GM19025 (cell line): ENCODE measurements at regions not wholly inside any gene's neighbourhood (a gene's known extent, or its start where the extent isn't known, plus 50 kb on each side); places are given as distances from the start of the nearest gene placed in this dataset.

Experiments
- ATAC-seq: cut with Tn5 transposase; IDR thresholded peaks from one replicate; pipeline ENCODE4 v1.9.1; 2021; ENCODE audit warnings: mild to moderate bottlenecking, low read depth, moderate library complexity; ENCODE audit not compliant: unreplicated experiment

DNA sequence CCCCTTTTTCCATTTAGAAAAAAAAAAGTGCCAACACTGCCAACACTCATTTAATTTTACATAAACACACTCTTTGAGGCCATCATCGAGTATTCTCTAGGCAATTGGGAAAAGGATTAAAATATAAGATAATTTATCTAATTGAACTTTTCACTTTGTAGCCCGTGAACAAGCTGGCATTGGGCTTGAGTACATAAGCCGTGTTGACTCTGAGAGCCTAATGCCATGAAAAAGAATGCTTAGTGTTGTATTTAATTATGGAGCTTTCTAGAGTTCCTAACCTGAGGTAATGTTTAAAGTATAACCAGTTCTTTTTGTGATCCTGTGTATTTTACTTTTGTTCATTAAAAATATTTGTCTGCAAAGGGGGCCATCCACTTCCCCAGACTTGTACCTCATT lies 193.8 kb downstream of the LYPLAL1 start:
- ATAC-seq, result no peak

- no peak for ATAC-seq
These were observed 191.8 kb downstream of the LYPLAL1 start for GRCh38 chr1:219365451-219365850.

DNA sequence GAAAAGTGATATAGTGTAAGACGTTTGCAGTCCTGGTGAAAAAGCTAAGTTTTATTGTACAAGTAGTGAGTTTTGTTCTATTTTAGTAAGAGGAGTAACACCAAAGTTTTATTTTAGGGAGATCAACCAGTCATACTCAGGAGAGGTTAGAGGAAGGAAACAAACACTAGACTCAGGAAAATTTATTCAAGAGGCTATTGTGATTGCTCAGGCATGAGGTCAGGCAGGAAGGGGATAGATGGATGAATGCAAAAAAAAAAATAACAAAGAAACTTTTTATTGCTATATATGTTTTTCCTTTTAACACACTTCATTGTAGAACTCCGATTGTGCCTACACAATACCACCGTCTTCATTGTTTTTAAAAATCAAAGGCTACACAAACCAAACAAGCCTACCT lies 189.0 kb downstream of the LYPLAL1 start:
- ATAC-seq, result no peak

GRCh38 chr1:219359126-219359525 lies 185.4 kb downstream of the LYPLAL1 start:
- no peak for ATAC-seq

DNA sequence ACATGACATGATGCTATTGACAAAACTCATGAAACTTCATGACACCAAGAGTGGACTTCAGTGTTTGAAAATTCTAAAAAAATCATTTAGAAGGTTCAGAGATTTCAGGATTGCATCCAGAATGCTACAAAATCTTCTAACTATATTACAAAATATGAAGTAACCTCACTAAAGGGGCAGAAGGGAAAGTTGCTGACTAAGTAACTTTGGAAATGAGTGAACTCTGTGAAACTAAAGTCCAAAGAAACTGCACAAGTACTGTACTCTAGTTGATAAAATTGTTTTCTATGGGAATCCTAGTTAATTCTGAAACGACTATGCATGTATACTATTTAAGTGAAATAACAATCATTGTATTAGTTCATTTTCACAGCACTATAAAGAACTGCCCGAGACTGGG lies 184.4 kb downstream of the LYPLAL1 start:
- ATAC-seq, result no peak

DNA sequence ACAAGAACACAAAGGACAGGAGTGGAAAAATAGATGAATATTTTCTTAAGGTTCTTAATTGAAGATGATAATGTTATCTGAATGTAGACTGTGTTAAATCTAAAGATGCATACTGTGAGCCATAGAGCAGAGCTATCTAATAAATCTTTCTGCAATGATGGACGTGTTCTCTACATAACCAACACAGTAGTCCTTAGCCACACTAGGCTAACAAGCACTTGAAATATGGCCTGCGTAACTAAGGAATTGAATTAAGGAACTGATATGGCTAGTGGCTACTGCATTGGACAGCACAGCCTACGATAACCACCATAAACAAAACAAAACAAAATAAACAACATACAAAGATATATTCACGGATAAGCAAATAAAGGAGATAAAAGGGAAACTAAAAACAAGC lies 181.3 kb downstream of the LYPLAL1 start:
- ATAC-seq, result no peak

GRCh38 chr1:219352961-219353651 lies 179.4 kb downstream of the LYPLAL1 start:
- no peak for ATAC-seq

DNA sequence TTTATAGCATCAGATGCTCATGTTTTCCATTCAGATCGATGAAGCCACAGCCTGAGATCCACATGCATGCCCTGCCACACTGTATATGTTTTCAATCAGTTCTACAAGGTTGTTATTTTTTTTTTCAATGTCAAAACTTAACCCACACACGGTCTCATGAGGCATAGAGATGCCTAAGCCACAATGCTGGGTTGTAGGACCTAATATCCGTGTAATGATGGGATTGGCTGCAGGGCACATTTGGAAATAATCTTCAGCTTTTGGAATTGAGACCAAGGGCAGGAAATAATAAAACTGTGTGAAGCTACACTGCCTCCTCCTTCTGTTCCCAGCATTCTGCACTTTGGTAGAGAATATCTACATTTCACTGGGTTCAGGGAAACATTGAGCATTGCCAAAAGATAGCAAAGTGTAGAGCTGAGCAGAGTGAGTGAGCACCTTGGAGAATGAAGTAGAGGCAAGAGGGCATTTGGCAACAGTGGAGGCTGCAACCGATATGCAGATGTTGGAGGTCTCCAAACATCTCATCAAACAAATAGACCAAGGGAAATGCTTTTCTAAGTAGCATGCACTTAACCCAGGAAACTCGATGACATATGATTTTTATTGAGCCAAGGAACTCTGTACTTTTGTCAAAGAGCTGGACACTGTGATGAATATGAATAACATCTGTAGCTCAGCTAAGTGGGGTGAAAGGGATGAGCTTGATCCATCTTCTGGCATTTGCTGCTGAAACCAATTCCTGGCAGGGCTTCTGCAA lies 176.7 kb downstream of the LYPLAL1 start:
- no peak for ATAC-seq

GRCh38 chr1:219347921-219348391 lies 174.3 kb downstream of the LYPLAL1 start:
- no peak for ATAC-seq

DNA sequence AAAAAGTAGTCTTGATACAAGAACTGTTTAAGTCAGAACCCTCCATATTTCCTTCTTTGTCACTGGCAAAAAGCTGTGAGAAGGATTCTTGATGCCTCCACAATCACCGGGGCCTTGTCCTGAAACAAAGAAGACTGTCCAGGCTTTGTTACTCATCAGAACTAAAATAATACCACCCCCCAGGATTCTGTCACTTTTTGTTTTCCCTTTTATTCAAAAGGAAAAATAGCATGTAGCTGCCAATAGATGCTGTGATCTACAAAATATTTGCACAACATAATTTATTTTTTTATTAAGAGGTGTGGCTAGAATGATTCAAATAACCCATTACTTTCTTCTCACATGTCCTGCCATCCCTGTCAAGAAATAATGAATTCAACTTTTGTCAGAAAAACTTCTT lies 173.7 kb downstream of the LYPLAL1 start:
- no peak for ATAC-seq

DNA sequence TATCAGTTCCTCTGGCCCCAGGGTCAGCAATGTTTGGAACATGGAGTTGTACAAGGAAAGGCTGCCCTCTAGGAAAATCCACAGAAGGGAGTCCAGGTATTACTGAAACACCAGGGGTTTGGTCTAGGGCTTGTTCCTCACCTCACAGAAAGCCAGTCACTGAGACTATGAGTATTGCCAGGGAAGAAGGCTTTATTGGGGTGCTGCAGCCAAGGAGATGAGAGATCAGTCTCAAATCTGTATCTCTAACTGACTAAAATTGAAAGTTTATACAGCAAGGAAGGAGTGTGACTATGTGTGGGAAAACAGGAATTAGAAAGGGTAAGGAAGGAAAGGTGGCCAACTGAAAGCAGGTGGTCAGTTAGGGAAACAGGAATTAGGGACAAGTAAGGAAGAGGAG lies 172.3 kb downstream of the LYPLAL1 start:
- no peak for ATAC-seq

DNA sequence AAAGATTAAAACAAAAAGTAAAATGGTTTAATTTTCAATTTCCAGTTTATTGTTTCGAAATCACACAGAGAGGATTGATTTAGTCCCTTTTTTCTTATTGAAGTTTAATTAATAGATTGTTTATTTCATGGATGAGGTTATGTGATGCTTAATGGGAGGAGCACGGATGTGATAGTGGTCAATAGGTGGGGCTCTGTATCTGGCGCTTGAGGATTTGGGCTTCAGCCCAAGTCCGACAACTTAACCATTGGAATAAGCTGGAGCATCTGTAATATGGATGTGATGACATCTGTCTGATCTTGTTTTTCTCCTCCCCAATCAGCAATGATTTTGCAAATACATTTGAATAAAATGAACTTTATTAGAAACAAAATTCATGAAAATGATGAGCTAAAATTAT lies 169.2 kb downstream of the LYPLAL1 start:
- no peak for ATAC-seq

DNA sequence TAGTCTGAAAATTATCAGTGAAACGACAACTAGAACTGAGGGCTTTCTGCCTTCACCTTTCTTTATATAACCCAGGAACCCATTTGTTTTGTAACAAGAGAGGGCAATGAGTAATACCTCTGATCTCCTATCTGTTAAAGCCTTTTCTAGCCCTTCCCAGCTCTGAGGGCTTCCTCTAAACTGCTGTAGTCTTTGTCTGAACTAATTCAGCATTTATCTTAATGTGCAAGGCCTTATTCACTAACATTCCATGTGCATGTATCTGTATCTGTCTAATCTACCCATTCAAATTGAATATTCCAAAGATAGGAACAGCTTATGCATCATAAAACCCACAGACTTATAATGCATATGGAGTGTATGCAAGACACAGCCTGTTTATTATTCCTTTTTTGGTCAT lies 167.1 kb downstream of the LYPLAL1 start:
- no peak for ATAC-seq

- ATAC-seq, result no peak
These were observed 165.8 kb downstream of the LYPLAL1 start for GRCh38 chr1:219339466-219339865.

GRCh38 chr1:219337588-219337987 lies 163.9 kb downstream of the LYPLAL1 start:
- ATAC-seq, result no peak

DNA sequence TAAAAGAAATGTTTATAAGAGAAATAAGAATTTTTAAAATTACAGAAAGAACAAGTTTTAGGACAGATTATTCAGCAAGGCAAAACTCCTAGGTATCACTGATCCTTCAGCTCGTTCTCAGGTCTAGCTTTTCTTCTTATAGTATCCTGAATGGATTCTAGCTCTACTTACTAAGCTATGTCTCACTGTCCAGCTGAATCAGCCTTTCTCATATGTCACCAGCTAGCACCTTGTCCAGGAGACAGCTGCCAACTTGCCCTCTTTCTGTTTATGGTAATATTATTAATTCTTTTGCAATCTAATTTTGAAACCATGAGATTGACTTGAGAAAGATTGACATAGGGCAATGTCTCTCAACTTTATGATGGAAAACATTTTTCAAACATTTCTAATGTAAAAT lies 159.9 kb downstream of the LYPLAL1 start:
- no peak for ATAC-seq

DNA sequence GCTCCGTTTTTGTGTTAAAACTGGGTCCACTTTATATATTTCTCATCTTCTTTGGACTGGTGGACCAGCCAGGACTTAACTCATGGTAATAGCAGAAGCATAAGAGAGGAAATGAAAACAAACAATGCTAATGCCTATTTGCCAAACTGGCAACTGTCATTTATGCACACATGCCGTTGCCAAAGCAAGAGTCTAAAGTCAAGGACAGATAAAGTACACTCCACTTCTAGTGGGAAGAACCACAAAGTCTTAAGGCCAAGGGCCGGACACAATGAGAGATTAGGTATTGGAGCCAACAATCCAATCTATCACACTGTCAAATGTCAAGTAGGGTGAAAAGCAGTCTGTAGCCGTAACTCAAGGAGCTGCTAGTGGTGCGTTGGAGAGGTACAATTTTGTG lies 157.7 kb downstream of the LYPLAL1 start:
- no peak for ATAC-seq

DNA sequence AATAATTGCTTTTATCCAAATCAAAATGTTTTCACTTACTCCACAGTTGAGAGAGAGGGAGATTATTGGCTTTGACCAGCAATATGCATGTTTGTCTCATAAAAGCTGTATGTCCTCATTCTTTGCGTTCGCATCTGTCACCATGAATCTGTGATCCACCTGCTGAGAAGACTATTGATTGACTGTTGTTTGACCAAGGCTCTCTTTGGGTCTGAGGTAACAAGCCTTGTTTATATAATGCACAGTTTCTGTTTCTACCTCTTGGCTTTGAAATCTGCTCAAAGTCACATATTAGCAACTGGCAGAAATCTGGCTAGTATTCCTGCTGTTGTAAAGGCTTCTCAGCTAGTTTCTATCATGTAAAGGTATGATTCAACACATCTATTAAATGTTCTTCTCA lies 157.0 kb downstream of the LYPLAL1 start:
- no peak for ATAC-seq

GRCh38 chr1:219330001-219330400 lies 156.3 kb downstream of the LYPLAL1 start:
- ATAC-seq, result no peak

GRCh38 chr1:219329578-219329977 lies 155.9 kb downstream of the LYPLAL1 start:
- no peak for ATAC-seq

- no peak for ATAC-seq
These were observed 153.2 kb downstream of the LYPLAL1 start for GRCh38 chr1:219326843-219327242.

- ATAC-seq, result no peak
These were observed 151.7 kb downstream of the LYPLAL1 start for GRCh38 chr1:219325368-219325742.
